CD4-positive, alpha-beta T cell treated with Interleukin-4 for 4 hours (primary cell): ENCODE measurements at regions not wholly inside any gene's neighbourhood (a gene's known extent, or its start where the extent isn't known, plus 50 kb on each side); places are given as distances from the start of the nearest gene placed in this dataset.

Source experiments
- DNase-seq: peaks from one replicate; pipeline ENCODE4 v3.0.0-alpha.2; 2020

DNA sequence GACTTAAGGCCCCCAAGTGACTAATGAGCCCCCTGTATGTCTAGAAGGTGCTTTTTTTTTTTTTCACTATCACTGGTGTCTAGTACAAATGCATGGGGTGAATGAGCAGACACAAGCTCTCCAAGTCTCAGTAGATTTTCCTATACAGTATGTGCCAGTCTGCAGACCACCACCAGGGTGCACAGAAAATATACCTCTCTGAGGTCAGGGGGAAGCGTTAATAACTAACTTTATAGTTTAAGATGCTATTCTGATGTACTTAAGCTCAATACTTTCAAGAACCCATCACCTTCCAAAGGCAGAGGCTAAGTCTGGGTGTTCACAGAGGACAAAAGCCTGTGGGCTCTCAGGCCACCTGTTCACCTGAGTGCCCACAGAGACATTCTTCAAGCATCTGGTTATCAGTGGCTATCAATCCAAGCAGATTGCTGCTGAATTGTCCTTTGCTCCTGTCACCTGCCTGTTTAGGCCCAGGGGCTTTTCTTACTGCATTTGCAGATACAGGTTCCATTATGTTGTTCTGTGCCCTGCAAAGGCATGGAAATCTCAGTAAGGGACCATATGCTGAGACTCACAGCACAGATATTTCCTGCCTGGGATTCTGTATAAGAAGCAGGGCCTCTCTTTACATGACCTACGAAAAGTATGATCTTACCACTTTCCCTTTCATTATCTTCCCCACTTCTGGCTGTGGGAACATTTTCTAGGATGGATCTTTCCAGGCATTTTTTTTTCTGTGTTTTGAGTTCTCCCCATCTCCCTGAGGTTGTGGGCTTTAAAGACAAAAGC is 534.6 kb downstream of the TNS1 start:
- no peak for DNase-seq

DNA sequence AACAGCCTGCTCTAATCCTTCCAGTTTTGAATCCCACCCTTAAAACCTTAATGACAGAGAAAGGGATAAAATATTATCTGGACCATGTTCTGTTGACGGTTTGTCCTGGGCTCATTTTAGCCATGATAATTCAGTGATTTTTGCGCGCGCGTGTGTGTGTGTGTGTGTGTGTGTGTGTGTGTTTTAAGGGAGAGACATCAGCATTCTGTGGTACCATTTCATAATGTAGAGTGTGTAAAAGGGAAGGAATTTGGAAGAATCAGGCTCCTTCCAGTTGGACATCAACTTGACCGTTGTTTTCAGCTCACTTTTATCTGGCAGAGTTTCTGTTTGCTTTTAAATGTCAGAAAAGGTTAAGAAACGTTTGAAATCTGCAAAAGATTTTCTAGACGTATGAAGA is 535.5 kb downstream of the TNS1 start:
- no peak for DNase-seq

GRCh38 chr2:217466805-217467204 is 536.0 kb downstream of the TNS1 start:
- DNase-seq: no peak

GRCh38 chr2:217466104-217466503 is 536.7 kb downstream of the TNS1 start:
- no peak for DNase-seq

- DNase-seq: no peak
Observed at GRCh38 chr2:217465100-217465499, 537.7 kb downstream of the TNS1 start.

- DNase-seq: no peak
Observed at GRCh38 chr2:217463402-217464075, 539.3 kb downstream of the TNS1 start.

DNA sequence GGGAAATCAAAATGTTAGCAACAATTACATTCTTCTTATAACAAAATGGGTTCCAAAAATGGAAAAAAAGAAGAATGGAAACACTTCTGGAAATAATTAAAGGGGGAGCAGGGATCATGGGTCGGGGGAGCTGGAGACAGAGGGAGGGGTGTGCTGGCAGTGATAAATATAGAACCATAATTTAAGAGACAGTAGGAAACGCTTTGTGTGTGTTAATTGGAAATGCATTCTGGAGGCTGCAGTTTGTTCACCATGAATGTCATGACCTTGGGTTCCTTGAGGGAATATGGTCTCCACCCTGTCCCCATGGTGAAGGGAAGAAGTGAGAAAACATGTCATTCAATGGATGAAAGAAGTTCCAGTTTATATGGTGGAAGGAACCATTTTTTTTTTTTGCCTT is 540.7 kb downstream of the TNS1 start:
- no peak for DNase-seq

- DNase-seq: no peak
Observed at GRCh38 chr2:217461674-217462073, 541.1 kb downstream of the TNS1 start.

DNA sequence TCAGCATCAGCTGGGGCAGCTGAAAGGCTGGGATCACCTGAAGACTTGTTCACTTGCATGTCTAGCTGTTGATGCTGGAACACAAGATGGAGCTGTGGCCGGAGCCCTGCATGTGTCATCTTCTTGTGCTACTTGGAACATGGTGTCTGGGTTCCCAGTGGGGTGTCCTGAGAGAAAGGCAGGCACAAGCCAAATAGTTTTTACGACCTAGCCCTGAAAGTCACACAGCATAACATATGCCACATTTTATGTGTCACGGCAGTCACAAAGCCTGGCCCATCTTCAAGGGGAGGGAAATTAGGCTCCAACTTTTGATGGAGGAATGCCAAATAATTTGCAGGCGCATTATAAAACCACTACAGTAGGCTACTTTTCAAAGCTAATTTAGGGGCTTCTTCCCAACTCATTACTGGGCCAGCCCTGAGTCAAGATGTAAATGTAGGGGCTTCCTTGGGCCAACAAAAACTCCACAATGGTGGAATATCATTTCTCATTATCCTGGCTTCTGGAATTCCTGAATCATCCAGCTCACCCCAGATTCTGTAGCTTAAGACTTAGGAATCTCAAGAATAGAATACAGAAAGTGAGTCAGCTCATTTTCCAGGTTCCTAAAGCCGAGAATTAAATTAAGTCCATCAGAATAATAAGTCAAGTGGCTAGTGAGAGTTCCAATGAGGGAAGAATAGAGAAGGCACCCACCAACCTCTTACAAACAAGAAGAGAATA is 543.0 kb downstream of the TNS1 start:
- no peak for DNase-seq

DNA sequence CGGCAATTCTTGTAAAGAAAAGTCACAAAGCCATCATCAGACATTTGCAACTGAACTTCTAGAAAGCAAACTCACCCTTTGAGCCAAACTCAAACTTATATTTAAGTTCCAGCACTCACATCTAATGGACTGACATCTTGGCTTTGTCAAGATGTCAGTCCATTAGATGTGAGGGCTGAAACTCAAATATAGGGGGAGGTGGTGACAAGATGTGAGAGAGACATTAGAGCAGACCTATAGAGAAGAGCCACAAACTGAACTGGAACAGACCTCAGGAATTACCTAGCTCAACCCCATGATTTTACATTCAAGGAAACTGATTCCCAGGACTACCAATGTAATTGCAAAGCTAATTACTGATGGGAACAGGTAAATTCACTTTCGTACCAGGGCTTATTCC is 543.8 kb downstream of the TNS1 start:
- DNase-seq: no peak

- DNase-seq: no peak
Observed at GRCh38 chr2:217456016-217456415, 546.8 kb downstream of the TNS1 start.

GRCh38 chr2:217452928-217453327 is 549.9 kb downstream of the TNS1 start:
- no peak for DNase-seq

GRCh38 chr2:217451666-217452065 is 551.1 kb downstream of the TNS1 start:
- DNase-seq: no peak

DNA sequence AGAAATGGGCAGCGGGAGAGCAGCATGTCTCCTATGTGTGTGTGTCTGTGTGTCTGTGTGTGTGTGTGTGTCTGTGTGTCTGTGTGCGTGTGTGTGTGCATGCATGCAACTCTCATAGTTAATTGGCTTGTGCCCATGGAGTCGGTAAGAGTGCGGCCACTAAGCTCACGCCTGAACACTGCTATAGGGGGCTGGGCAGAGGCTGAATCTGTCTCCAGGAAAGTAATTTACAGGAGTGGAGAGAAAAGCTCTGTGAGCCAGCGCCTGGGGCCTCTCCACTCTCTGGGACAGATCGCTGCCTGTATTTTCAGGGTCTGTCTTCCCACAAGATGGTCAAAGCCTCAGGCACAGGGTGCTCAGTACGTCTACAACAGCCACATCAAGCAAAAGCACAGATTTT is 553.4 kb downstream of the TNS1 start:
- DNase-seq: no peak

DNA sequence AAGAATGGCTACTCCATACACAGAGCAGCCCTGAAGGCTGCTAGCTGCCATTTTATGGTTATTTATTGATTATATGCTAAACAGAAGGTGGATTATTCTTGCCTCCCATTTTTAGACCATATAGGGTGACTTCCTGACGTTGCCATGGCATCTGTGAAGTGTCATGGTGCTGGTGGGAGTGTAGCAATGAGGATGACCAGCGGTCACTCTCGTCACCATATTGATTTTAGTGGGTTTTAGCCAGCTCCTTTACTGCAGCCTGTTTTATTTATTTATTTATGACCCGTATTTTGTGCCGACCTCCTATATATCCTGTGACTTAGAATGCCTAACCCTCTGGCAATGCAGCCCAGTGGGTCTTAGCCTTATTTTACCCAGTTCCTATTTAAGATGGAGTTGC is 553.9 kb downstream of the TNS1 start:
- DNase-seq: no peak

DNA sequence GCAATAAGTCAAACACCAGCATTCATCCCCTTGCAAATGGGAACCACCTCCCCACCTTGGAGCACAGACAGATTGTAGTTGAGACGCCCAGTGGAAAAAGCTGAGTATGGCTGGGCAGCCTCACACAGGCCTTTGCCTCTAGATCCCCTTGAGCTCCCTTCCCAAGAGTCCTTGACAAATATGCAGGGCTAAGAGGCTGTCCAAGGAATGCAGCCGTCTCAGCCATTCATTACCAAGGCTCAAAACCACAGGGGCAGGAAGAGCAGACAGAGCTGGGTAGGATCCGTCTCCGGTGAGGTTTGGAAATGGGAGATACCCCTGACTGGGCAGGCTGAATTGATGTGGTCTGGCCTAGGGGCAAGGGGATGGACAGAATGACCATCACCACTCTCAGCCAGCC is 557.1 kb downstream of the TNS1 start:
- no peak for DNase-seq

DNA sequence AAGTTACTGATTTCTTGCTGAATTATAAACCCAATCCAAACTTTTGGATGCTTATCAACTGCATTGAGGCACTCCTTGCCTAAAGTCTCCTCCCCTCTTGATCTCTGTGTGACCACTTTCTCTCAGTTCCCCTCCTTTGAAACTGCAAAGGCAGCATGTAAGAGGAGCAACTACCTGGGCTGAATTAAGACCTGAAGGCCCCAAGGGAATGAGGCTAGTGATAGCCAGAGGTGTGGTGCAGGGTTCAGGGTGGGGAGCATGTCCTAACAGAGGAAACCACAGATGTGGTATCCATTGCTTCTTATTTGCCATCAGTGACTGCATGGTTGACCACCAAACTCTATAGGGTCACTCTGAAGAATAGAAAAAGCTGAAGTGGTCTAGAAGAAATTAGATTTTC is 557.9 kb downstream of the TNS1 start:
- no peak for DNase-seq

GRCh38 chr2:217444509-217444908 is 558.3 kb downstream of the TNS1 start:
- no peak for DNase-seq

GRCh38 chr2:217443601-217444000 is 559.2 kb downstream of the TNS1 start:
- DNase-seq: no peak

DNA sequence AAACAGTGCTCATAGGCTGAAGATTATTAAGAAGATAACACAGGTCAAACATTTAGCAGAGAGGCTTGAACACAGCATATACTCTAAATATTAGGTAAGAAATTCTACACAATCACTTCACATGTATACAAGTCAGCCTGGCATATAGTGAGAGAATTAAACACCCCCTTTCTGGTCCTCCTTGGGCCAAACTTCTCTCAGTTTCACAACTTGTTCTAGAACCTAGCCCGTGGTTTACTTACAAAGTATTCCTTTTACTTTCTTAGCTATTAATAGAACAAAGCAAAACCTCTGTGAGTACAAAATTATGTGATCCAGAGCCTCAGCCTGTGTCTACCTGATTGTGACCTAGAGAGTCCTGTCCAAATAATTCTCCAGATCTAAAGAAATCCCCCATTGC is 562.8 kb downstream of the TNS1 start:
- no peak for DNase-seq

GRCh38 chr2:217438821-217439220 is 564.0 kb downstream of the TNS1 start:
- no peak for DNase-seq

GRCh38 chr2:217438136-217438535 is 564.7 kb downstream of the TNS1 start:
- no peak for DNase-seq

GRCh38 chr2:217437290-217437870 is 565.4 kb downstream of the TNS1 start:
- DNase-seq: no peak

GRCh38 chr2:217436386-217436785 is 566.4 kb downstream of the TNS1 start:
- no peak for DNase-seq
